ENCODE measurements at regions not wholly inside any gene's neighbourhood (a gene's known extent, or its start where the extent isn't known, plus 50 kb on each side); places are given as distances from the start of the nearest gene placed in this dataset.
"Not testable (repeated sequence)": the region's sequence is repeated elsewhere in the genome, so short reads cannot be mapped to it uniquely, and the experiment has no call there.

DNA sequence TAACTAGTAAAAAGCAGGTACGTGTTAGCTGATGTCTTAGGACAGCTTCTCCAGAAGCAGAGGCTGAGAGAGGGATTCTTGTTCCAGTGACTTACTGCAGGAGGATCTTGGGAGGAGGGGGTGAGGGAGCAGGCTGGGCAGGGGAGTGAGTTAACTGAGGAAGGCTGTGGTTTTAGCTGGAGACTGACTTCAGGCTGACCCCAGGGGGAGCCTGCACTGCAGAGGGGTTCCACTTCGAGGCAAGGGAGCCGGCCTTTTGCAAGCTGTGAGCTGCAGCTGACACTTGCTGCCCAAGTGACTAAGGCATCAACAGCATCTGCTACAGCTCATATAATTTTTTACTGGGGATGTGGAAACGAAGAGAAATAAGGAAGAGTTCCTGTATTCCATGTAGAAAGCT is 50.4 kb upstream of the SOD1 start:
- DNase-seq: no peak

- no peak for DNase-seq
Measured at GRCh38 chr21:31607791-31608190, 51.7 kb upstream of the SOD1 start.

DNA sequence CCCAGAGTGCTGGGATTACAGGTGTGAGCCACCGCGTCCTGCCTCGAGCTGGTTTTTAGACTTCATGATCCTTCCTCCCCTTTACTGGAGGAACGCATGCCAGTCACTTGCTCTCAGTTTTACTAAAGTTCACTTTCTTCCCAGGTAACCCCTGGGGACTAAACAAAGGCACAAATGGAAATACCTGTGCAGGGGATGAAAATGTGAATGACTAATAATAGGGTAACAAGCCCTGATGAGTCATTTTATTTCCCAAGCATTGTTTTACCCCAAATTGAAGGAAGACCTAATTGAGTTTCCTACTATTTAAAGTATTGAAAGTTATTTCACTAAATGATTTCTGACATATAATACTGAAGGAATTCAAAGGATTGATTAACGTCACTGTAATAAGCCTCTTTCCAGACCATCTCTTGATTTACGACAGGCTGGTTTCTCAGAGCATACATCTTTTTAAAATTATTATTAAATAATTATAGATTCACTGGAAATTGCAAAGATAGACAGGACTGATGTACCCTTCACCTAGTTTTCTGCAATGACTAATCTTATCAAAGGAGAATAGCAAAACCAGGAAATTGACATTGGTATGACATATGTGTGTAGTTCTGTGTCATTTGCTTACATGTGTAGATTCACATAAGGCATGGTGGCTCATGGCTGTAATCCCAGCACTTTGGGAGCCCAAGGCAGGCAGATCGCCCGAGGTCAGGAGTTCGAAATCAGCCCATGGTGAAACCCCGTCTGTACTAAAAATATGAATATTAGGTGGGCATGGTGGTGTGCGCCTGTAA is 53.2 kb upstream of the SOD1 start:
- no peak for DNase-seq

DNA sequence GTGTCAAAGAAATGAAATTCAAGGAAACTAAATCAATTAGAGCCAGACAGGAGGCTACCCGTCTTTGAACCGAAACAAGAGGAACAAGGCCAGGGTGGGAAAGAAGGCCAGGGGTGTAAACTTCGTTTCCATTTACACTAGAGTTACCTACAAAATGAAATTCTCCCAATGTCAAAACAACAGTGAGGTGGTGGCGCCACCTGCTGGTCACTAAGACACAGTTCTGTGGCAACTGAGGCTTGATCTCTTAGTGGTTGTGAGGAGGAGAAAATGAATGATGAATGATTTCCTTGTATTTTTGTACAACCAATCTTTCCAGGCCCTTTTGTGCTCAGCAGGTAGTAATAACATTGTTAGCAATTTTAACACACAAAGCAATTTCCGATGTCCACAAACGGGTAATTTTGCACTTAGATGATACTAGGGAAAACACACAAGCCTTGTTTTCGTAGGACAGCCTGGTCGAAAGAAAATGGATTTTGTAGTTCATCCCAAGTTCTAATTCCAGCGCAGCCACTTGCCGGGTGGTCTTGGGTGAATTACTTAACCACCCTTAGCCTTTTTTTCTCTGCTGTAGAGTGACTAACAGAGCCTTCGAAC is 54.8 kb upstream of the SOD1 start:
- peak; percentile 72 to 76 for DNase-seq

DNA sequence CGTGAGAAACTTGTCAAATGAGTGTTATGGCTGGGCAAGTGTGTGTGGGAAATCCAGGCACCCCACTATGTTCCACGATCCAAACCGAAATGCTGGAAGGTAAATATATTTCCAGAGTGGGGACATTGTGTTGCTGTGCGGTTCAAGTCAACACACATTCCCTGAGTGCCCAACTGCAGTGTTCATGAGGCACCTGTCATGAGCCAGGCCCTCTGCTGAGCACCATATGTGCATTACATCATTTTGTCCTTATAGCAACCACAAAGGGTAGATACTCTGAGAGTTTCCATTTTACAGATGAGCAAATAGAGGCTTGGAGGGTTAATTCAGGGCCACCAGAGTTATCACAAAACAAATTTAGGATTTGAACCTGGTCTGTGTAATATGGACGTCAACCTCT is 59.9 kb upstream of the SOD1 start:
- DNase-seq: no peak

DNA sequence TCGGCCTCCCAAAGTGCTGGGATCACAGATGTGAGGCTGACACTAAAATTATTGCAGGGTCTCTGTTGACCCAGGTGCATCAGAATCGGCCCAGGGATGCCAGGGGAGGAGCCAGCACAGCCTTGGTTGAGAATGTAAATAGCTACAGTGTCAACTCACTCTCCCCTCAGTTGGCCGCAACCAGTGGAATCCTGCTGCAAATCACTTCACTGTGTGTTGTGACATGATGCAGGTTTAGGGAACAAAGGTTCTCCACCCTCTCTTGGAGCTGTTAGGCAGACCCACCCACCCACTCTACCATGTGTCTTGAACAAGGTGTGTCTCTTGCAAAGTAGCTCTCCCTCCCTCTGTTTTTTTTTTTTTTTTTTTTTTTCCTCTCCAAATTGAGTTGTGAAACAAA is 60.5 kb upstream of the SOD1 start:
- no peak for DNase-seq

DNA sequence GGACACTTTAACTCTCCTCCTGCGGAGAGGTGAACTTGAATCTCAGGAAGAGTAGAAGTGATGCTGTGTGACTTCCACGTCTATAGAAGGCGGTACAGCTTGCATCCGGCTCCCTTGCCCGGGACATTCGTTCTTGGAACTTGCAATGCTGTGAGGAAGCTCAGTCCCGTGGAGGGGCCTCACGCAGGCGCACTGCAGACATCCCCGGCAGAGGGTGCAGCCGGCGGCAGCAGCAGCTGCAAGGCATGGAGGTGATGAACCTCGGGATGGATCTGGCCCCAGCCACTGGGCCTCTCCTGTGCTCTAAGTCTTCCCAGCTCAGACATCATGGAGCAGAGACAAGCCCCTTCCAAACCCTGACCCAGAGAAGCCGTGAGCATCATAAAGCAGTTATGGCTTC is 61.8 kb upstream of the SOD1 start:
- DNase-seq: no peak

DNA sequence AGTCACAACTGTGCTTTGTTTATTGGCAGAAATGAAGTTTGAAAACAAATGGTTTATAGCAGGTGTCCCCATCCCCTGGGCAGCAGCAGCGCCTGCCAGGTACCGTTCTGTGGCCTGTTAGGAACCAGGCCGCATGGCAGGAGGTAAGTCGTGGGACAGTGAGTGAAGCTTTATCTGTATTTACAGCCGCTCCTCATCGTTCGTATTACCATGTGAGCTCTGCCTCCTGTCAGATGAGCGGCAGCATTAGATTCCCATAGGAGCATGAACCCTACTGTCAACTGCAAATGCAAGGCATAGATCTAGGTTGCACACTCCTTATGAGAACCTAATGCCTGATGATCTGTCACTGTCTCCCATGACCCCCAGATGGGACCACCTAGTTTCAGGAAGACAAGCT is 63.4 kb upstream of the SOD1 start:
- DNase-seq: no peak

DNA sequence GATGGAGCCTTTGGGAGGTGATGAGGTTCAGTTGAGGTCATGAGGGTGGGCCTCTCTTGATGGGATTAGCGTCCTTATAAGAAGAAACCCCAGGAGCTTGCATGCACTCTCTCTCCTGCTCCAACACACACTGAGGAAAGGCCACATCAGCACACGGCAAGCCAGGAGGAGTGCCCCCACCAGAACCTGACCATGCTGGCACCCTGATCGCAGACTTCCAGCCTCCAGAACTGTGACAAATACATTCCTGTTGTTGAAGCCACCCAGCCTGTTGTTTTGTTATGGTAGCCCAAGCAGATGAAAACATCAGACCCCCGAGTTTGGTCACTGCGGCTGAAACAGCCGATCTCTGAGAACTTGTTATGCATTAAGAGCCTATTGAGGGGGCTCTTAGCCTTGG is 64.8 kb upstream of the SOD1 start:
- no peak for DNase-seq

DNA sequence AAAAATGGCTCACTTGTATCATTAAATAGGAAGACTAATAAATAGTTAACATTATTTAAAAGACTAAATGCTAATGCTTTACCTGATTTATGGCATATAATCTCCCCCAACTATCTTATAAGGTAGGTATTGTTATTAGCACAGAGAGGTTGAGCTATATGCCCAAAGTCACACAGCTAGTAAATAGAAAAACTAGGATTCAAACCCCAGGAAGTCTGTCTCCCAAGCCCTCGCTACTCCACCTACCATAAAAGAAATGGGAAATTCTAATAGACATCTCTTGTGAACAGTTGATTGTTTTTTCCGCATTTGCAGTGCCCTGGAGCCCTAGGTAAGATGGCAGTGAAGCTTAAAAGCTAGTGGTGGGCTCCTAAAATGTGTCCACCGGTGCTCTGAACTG is 65.2 kb upstream of the SOD1 start:
- no peak for DNase-seq

DNA sequence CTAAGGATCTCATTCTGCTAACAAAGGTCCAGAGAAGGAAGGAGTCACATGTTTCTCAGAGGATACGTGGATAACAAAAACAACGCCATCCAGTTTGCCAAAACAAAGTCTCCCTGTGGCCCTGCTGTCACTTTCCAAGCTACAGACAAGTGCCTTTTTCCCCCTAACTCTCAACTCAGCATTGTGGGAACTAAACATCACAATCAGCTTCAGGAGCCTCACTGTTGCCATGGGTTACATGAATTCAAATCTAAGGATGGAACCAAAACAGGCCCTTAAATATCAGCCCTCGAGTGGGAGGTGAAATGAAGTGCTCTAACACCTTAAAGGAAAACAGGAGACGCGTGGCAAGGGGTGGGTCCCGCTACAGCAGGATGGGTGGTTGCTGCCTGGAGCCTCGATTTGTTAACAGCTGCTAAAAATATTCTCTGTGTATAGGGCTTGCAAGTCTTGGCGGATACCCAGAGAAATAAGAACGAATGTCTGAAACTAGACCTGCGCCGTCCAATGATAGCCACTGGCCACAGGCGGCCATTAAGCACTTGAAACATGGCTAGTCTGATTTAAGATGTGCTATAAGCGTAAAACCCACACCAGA is 66.4 kb upstream of the SOD1 start:
- DNase-seq: no peak

DNA sequence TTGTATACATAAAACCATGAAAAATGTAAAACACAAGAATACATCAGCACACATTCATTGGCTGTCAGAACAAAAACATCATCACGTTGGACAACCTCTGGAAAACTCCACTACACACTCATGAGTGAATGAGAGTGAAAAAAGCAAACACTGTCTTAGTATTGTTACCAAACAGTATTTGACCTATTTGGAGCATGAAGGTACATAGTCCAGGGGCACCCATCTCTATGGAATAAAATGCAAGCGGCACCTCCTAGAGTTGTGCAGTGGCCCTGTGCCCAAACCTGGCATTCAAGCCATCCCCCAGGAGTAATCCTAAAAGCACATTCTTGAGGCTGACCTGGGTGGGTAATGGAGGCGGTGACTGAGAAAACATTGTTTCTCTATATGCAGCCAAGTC is 67.0 kb upstream of the SOD1 start:
- no peak for DNase-seq

DNA sequence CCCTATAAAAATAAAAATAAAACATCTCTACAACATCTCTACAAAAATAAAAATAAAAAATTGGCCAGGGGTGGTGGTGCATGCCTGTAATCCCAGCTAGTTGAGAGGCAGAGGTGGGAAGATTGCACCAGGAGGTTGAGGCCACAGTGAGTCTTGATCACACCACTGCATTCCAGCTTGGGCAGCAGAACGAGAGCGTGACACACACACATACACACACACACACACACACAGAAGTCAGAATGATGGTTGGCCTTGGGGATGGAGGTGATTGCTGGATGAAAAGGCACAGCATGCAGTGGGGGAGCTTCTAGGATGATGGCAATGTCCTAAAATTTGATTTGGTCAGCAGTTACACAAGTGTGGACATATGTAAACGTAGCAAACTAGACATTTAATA is 69.7 kb upstream of the SOD1 start:
- DNase-seq: no peak

DNA sequence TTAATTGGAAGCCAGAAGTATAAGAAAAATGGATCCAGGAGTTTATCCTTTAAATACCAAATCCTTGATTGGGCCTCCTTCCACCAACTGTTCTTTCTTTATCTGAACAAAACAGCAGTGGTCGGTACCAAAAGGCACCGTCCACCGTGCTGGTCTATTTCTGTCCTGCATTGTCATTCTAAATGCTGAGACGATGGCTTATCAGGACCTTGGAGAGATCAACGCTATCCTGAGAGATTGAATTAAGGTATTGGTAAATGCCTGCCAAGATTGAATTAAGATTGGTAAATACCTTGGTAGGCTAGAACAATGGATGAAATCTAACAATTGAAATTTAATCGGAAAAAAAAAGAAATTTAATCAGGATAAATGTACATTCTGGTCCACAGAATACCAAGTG is 73.4 kb upstream of the SOD1 start:
- no peak for DNase-seq

- DNase-seq: not testable (repeated sequence)
Measured at GRCh38 chr21:31583937-31584336, 75.6 kb upstream of the SOD1 start.

GRCh38 chr21:31583498-31583897 is 76.0 kb upstream of the SOD1 start:
- DNase-seq: no peak

DNA sequence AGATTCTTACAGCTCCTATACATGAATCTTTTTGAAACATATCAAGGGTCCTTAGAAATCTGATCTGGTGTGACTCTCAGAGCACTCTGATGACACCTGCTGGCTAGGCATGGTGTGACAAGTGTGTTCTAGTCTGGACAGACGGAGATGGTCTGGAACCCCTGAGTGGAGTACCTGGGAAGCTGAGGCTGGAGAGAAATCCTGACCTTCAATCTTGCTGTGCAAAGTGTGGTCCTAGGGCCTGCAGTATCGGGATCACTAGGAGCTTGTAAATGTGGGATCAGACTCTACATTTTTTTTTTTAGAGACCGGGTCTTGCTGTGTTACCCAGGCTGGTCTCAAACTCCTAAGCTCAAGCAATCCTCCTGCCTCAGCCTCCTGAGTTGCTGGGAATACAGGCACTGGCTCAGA is 78.6 kb upstream of the SOD1 start:
- peak; percentile 86 to 87 for DNase-seq

GRCh38 chr21:31577271-31577670 is 82.2 kb upstream of the SOD1 start:
- no peak for DNase-seq

DNA sequence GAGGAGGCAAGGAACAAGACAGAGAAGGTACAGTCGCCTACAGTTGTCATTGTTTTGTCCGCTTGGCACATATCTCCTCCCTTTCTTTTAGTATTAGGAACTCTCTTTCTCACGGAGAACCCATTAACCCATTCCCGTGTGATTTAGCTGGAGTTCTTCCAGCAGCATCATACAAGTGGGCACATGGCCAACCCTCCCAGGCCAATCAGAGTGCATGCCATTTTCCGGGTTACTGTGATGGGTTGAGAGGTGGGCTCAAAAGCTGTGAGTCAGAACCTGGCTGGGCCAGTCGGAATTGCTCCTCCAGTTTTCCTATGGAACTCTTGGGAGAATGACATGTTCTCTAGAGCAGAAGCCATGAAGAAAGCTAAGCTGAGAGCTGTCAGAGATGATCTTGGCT is 83.1 kb upstream of the SOD1 start:
- DNase-seq: no peak

GRCh38 chr21:31573217-31573616 is 86.3 kb upstream of the SOD1 start:
- DNase-seq: no peak

DNA sequence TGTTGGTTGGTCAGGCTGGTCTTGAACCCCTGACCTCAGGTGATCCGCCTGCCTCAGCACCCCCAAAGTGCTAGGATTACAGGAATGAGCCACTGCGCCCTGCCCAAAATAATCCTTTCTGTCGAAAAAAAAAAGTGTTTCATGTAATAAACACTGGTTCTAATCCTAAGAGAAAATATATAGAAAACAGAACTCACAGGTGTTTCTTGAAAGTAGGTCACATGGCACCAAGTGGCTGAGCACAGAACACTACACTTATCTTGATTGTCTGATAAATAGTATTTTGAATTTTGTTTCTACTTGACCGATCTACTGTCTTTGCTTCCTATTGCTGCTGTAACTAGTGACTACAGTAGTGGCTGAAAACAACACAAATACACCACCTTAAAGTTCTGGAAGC is 87.6 kb upstream of the SOD1 start:
- no peak for DNase-seq

- no peak for DNase-seq
Measured at GRCh38 chr21:31570824-31571566, 88.5 kb upstream of the SOD1 start.

GRCh38 chr21:31566611-31567010 is 92.9 kb upstream of the SOD1 start:
- no peak for DNase-seq

DNA sequence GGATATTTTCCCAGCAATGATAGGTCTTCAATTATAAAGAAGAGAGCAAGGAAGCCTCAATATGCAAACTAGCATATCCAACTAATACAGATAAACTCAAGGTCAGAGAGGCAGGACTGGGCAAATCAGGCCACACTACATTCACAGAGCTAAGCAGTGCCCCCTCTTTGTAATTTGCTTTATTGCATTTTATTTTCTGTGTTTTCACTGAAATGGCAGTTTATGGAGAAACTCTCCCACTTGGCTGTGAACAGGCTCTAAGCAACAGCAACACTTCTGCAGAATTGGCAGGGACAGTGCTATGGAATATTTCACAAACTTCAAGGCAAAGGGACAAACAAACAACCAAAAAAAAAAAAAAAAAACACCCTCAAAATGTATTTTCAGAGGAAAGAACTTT is 93.4 kb upstream of the SOD1 start:
- DNase-seq: no peak
